GM10248 (cell line): ENCODE measurements at regions not wholly inside any gene's neighbourhood (a gene's known extent, or its start where the extent isn't known, plus 50 kb on each side); places are given as distances from the start of the nearest gene placed in this dataset.
"Not testable (repeated sequence)": the region's sequence is repeated elsewhere in the genome, so short reads cannot be mapped to it uniquely, and the experiment has no call there.

Source experiments
- CTCF ChIA-PET: fragments of 300-600 bp; sonication (Branson Sonifier 250); formaldehyde crosslinking; extraction: SDS; loops from one replicate; lab custom pipeline; 2021; ENCODE audit warnings: antibody characterized with exemption; lab: Yijun Ruan, JAX
- POLR2A ChIA-PET: fragments of 350-650 bp; sonication (Branson Sonifier 250); formaldehyde crosslinking; extraction: SDS; loops from one replicate; lab custom pipeline; 2020; ENCODE audit warnings: antibody characterized with exemption; lab: Yijun Ruan, JAX
- DNase-seq: peaks from one replicate; pipeline ENCODE4 v3.0.0; 2012; ENCODE audit errors: extremely low spot score
- CTCF ChIP-seq: IDR thresholded peaks from 2 replicates; pipeline ENCODE4 v1.5.1; 2012; ENCODE audit warnings: mild to moderate bottlenecking, low read depth; ENCODE audit errors: extremely low read depth, missing control alignments, control extremely low read depth

DNA sequence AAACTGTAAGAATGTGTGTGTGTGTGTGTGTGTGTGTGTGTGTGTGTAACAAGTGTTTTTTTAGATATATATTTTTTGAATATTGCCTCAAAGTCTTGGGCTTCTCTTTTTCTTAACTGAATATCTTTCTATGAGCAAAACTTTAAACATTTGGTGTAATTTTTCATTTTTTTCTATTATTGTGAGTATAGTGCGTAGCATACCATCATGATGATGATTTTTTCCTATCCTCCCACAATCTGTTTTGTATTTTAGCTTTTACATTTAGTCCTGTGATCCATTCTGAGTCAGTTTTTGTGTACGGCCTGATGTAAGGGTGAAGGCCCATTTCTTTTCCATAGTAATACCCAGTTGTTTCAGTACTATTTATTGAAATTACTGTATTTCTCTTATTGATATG lies 680.6 kb downstream of the TTLL7 start:
- ChIA-PET POLR2A (no interaction called here), CTCF (no interaction called here)
- DNase-seq: no peak
- no peak for TF ChIP-seq CTCF

- DNase-seq, POLR2A ChIA-PET, CTCF ChIA-PET: not testable (repeated sequence)
These were observed 683.5 kb downstream of the TTLL7 start for GRCh38 chr1:83315446-83315845.

GRCh38 chr1:83310161-83310560 lies 688.8 kb downstream of the TTLL7 start:
- DNase-seq, CTCF ChIA-PET, POLR2A ChIA-PET: not testable (repeated sequence)

GRCh38 chr1:83309035-83309434 lies 689.9 kb downstream of the TTLL7 start:
- DNase-seq, POLR2A ChIA-PET, CTCF ChIA-PET: not testable (repeated sequence)

- CTCF ChIA-PET, POLR2A ChIA-PET, DNase-seq: not testable (repeated sequence)
These were observed 692.1 kb downstream of the TTLL7 start for GRCh38 chr1:83306811-83307210.

DNA sequence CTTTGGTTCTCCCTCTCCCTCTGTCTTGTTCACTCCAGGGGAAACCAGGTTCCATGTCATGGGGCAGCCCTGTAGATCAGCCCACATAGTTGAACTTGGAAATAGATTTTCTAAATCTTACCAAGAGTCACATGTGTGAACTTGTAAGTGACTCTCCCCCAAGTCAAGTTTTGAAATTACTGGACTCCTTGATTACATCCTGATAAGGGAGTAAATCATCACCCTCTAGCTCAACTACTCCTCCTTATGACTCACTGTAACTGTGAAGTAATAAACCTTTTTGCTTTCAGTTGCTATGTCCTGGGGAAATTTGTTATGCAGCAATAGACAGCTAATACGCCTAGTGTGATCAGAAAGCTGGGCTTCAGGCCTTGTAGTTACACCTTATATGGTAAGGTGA lies 703.3 kb downstream of the TTLL7 start:
- CTCF ChIA-PET, POLR2A ChIA-PET, DNase-seq: not testable (repeated sequence)

DNA sequence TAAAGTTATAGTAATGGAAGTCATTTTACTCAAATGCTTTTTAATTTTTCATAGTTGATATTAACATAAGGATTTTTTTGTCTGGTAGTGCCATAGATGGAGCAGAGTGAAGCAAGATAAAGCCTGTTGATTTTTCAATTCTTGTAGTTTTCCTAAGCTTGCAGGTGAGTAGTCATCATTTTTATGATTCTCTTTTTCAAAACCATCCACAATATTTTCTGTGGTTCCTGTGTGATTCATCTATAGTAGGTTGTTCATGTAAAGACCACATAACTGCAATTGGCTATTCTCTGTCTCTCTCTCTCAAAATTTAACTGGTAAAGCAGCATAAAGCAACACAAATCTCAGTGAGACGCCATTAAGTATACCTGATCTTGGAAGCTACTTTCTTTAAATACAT lies 711.5 kb downstream of the TTLL7 start:
- DNase-seq, CTCF ChIA-PET, POLR2A ChIA-PET: not testable (repeated sequence)

GRCh38 chr1:83274656-83275055 lies 724.3 kb downstream of the TTLL7 start:
- CTCF ChIA-PET, POLR2A ChIA-PET, DNase-seq: not testable (repeated sequence)

GRCh38 chr1:83272484-83272883 lies 726.4 kb downstream of the TTLL7 start:
- DNase-seq, CTCF ChIA-PET, POLR2A ChIA-PET: not testable (repeated sequence)

GRCh38 chr1:83271834-83272233 lies 727.1 kb downstream of the TTLL7 start:
- DNase-seq, POLR2A ChIA-PET, CTCF ChIA-PET: not testable (repeated sequence)

DNA sequence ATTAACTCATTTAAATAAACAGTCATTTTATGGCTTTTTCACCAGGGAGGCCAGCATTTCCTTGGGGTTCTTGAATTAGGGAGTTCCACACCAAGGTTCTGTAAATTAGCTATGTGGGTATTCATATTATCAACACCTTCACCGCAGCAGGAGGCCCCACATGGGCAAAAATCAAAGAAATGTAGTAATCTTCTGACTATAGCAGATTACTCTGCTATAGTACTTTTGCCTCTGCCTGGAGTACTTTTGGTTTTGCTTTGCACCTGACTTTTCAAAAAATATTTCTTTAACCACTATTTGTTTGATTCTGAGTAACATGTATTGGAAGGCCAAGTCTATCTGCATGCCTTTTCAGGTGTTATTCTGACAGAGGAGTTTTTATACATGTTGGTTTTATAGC lies 728.1 kb downstream of the TTLL7 start:
- CTCF ChIA-PET, POLR2A ChIA-PET, DNase-seq: not testable (repeated sequence)

DNA sequence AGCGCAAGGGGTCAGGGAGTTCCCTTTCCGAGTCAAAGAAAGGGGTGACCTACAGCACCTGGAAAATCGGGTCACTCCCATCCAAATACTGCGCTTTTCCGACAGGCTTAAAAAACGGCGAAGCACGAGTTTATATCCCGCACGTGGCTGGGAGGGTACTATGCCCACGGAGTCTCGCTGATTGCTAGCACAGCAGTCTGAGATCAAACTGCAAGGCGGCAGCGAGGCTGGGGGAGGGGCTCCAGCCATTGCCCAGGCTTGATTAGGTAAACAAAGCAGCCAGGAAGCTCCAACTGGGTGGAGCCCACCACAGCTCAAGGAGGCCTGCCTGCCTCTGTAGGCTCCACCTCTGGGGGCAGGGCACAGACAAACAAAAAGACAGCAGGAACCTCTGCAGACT lies 735.1 kb downstream of the TTLL7 start:
- CTCF ChIA-PET, DNase-seq, POLR2A ChIA-PET: not testable (repeated sequence)

GRCh38 chr1:83251687-83252086 lies 747.2 kb downstream of the TTLL7 start:
- CTCF ChIA-PET, POLR2A ChIA-PET, DNase-seq: not testable (repeated sequence)

DNA sequence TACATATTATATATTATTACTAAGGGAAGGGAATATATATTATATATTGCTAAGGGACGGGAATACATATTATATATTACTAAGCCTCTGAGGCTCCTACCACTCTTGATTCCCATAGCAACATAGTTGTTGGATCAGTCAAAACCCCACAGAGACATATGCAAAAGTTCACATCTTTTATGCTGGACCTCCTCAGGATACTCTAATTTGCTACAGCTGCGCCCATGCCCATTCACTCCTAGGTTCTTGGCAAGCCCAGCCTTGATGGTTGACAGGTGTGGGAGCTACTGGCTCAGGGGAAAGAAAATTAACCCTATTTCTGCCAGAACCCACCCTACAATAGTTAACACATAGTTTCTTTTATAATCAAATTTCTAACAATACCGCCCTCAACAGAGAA lies 752.2 kb downstream of the TTLL7 start:
- CTCF ChIA-PET, POLR2A ChIA-PET, DNase-seq: not testable (repeated sequence)

DNA sequence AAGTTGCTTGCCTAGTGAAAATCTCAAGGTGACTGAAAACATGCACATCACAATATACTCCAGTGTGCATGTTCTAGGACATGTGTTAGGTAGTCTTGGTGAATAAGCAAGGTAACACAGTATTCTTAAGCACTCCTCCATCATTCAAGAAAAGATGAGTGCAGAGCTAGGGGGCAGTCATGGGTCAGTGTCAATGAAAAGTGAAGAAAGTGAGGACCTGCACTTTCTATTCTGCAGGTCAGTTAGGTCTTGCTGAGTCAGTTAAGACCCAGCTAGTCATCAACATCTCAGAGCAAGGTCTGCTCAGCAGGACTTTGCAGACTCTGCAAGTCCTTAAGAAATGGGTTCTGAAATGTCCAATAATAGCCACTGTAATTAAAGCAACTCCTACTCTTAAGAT lies 754.1 kb downstream of the TTLL7 start:
- POLR2A ChIA-PET, DNase-seq, CTCF ChIA-PET: not testable (repeated sequence)

DNA sequence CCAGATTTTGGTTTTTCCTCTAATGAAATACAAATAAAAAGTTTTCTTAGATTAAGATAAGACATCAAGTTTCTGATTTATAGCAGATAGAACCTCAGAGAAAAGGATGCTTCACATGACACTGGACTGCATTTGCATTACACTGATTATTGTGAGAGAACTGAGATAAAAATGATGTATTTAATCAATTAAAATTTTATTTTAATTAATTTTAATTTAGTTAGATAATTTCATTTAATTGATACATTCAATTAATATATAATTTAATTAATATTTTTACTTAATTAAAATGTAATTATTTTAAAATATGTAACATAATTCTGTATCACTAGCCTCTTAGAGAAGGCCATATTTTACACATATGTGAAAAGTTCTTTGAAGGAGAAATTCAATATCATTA lies 759.4 kb downstream of the TTLL7 start:
- CTCF ChIA-PET, DNase-seq, POLR2A ChIA-PET: not testable (repeated sequence)

GRCh38 chr1:83238654-83239053 lies 760.3 kb downstream of the TTLL7 start:
- POLR2A ChIA-PET, DNase-seq, CTCF ChIA-PET: not testable (repeated sequence)

DNA sequence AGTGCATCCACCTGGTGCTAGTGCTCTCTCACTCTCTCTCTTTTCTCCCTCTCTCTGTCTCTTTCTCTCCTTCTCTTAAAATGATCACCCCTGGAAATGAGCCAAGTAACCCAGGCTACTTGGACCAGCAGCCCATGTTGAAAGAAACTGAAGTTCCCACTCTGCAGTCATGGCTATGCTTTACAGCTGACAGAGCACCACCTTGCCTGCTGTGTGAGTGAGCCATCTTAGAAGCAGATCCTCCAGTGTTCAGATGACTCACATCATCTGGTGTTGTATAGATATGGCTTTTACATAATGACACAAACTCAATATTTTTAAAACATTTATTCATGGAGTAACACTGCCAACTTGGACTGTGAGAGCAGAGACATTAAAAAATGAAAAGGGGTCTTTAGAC lies 779.1 kb downstream of the TTLL7 start:
- DNase-seq, CTCF ChIA-PET, POLR2A ChIA-PET: not testable (repeated sequence)
